ENCODE measurements at regions not wholly inside any gene's neighbourhood (a gene's known extent, or its start where the extent isn't known, plus 50 kb on each side); places are given as distances from the start of the nearest gene placed in this dataset.

- TF ChIP-seq, protein P1, sequence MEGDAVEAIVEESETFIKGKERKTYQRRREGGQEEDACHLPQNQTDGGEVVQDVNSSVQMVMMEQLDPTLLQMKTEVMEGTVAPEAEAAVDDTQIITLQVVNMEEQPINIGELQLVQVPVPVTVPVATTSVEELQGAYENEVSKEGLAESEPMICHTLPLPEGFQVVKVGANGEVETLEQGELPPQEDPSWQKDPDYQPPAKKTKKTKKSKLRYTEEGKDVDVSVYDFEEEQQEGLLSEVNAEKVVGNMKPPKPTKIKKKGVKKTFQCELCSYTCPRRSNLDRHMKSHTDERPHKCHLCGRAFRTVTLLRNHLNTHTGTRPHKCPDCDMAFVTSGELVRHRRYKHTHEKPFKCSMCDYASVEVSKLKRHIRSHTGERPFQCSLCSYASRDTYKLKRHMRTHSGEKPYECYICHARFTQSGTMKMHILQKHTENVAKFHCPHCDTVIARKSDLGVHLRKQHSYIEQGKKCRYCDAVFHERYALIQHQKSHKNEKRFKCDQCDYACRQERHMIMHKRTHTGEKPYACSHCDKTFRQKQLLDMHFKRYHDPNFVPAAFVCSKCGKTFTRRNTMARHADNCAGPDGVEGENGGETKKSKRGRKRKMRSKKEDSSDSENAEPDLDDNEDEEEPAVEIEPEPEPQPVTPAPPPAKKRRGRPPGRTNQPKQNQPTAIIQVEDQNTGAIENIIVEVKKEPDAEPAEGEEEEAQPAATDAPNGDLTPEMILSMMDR (IDR thresholded peaks at IDR 0.05; ENCODE audit: insufficient read depth, low read length): no peak
- TF ChIP-seq SPI1 (IDR thresholded peaks at IDR 0.05; ENCODE audit: borderline replicate concordance, low read depth) (no peak), REST (IDR thresholded peaks at IDR 0.05; ENCODE audit: insufficient replicate concordance, low read depth) (no peak), POLR2AphosphoS5 (IDR thresholded peaks at IDR 0.05; ENCODE audit: low read depth) (no peak)
These were observed 392.5 kb upstream of the DACH1 start for GRCh38 chr13:72259528-72259927.
